IMR-90 (cell line): ENCODE measurements at regions not wholly inside any gene's neighbourhood (a gene's known extent, or its start where the extent isn't known, plus 50 kb on each side); places are given as distances from the start of the nearest gene placed in this dataset.
"Not testable (repeated sequence)": the region's sequence is repeated elsewhere in the genome, so short reads cannot be mapped to it uniquely, and the experiment has no call there.

Experiments
- ATAC-seq: fragments of 200-7000 bp; cut with Tn5 transposase; 2 replicates; pipeline ENCODE4 v1.9.1; 2020; ENCODE audit warnings: low read depth, mild to moderate bottlenecking, moderate library complexity
- BruUV-seq: library from RNA; stranded (reverse); fragments of 400-500 nt; replicated peaks from 2 replicates; lab custom pipeline; 2021; lab: Mats Ljungman, UMichigan
- CTCF ChIA-PET: fragments of 300-600 bp; formaldehyde crosslinking; extraction: SDS; loops from one replicate; lab custom pipeline; 2021; ENCODE audit warnings: antibody characterized with exemption; lab: Yijun Ruan, JAX
- POLR2A ChIA-PET: fragments of 300-600 bp; sonication (Branson Sonifier 250); formaldehyde crosslinking; loops from one replicate; lab custom pipeline; 2022; ENCODE audit warnings: antibody characterized with exemption; ENCODE audit not compliant: unreplicated experiment; lab: Charles Lee
- DNase-seq: peaks from one replicate; pipeline ENCODE4 v3.0.0; 2013
- H2AFZ ChIP-seq: replicated peaks from 2 replicates; pipeline ENCODE3; 2013; ENCODE audit warnings: low read length, mild to moderate bottlenecking; ENCODE audit not compliant: poor library complexity
- H2AK5ac ChIP-seq: 2 replicates; pipeline ENCODE4 v1.6.1; 2013; ENCODE audit warnings: low read depth, low read length, inconsistent platforms
- H2AK9ac ChIP-seq: replicated peaks from 2 replicates; pipeline ENCODE3; 2013; ENCODE audit warnings: mild to moderate bottlenecking, low read depth, low read length, moderate library complexity; ENCODE audit not compliant: poor library complexity
- H2BK120ac ChIP-seq: 2 replicates; pipeline ENCODE4 v1.6.1; 2013; ENCODE audit warnings: low read depth, low read length, inconsistent platforms
- H2BK15ac ChIP-seq: 3 replicates; pipeline ENCODE4 v1.6.1; 2013; ENCODE audit warnings: low read depth, low read length, inconsistent platforms
- H2BK20ac ChIP-seq: 2 replicates; pipeline ENCODE4 v1.6.1; 2013; ENCODE audit warnings: low read depth, mild to moderate bottlenecking, inconsistent platforms, low read length, moderate library complexity
- H2BK5ac ChIP-seq: 2 replicates; pipeline ENCODE4 v1.6.1; 2013; ENCODE audit warnings: mild to moderate bottlenecking, low read depth, low read length, inconsistent platforms; ENCODE audit not compliant: poor library complexity, severe bottlenecking
- H3K14ac ChIP-seq: replicated peaks from 2 replicates; pipeline ENCODE4 v1.6.1; 2013; ENCODE audit warnings: low read depth, low read length, inconsistent platforms
- H3K18ac ChIP-seq: 2 replicates; pipeline ENCODE4 v1.6.1; 2013; ENCODE audit warnings: low read depth, low read length, control low read depth
- H3K23ac ChIP-seq: 2 replicates; pipeline ENCODE4 v1.6.1; 2013; ENCODE audit warnings: low read depth, low read length, inconsistent platforms
- H3K27ac ChIP-seq: 2 replicates; pipeline ENCODE4 v1.5.1; 2013; ENCODE audit warnings: mild to moderate bottlenecking, control low read depth, low read length; ENCODE audit not compliant: insufficient read depth
- H3K27me3 ChIP-seq: 2 replicates; pipeline ENCODE4 v1.6.1; 2013; ENCODE audit warnings: low read length; ENCODE audit not compliant: control insufficient read depth, insufficient read depth
- H3K36me3 ChIP-seq: 2 replicates; pipeline ENCODE4 v1.6.1; 2013; ENCODE audit warnings: low read length, mixed read lengths; ENCODE audit not compliant: control insufficient read depth, insufficient read depth
- H3K4ac ChIP-seq: 2 replicates; pipeline ENCODE4 v1.6.1; 2013; ENCODE audit warnings: low read depth, low read length, inconsistent platforms
- H3K4me1 ChIP-seq: 2 replicates; pipeline ENCODE4 v1.6.1; 2013; ENCODE audit warnings: low read length, mixed read lengths; ENCODE audit not compliant: control insufficient read depth, insufficient read depth
- H3K4me2 ChIP-seq: 2 replicates; pipeline ENCODE4 v1.6.1; 2013; ENCODE audit warnings: low read depth, mild to moderate bottlenecking, control low read depth, low read length, moderate library complexity
- H3K4me3 ChIP-seq: 2 replicates; pipeline ENCODE4 v1.5.1; 2013; ENCODE audit warnings: low read depth, mild to moderate bottlenecking, control low read depth, low read length, moderate library complexity; ENCODE audit not compliant: insufficient read depth
- H3K56ac ChIP-seq: 2 replicates; pipeline ENCODE4 v1.6.1; 2013; ENCODE audit warnings: low read length, inconsistent platforms; ENCODE audit not compliant: insufficient read depth; ENCODE audit errors: extremely low read depth
- H3K79me1 ChIP-seq, 2 experiments: 2 replicates each; pipeline ENCODE4 v1.6.1; 2013; ENCODE audit warnings: low read length in 2 of 2, inconsistent platforms in 1 of 2, low read depth in 1 of 2
- H3K9ac ChIP-seq: 2 replicates; pipeline ENCODE4 v1.6.1; 2013; ENCODE audit warnings: low read depth, low read length, control low read depth
- H3K9me1 ChIP-seq: 2 replicates; pipeline ENCODE4 v1.6.1; 2013; ENCODE audit warnings: low read length, inconsistent platforms; ENCODE audit not compliant: insufficient read depth
- H3K9me3 ChIP-seq: 2 replicates; pipeline ENCODE4 v1.6.1; 2013; ENCODE audit warnings: low read length; ENCODE audit not compliant: control insufficient read depth, insufficient read depth
- H4K20me1 ChIP-seq: 2 replicates; pipeline ENCODE4 v1.6.1; 2013; ENCODE audit warnings: low read length, inconsistent platforms; ENCODE audit not compliant: insufficient read depth
- H4K5ac ChIP-seq: 2 replicates; pipeline ENCODE4 v1.6.1; 2013; ENCODE audit warnings: mild to moderate bottlenecking, low read depth, low read length, control low read depth
- H4K8ac ChIP-seq, 2 experiments: 2 replicates each; pipeline ENCODE4 v1.6.1; 2013; ENCODE audit warnings: low read depth in 2 of 2, low read length in 2 of 2, control low read depth in 1 of 2, inconsistent platforms in 1 of 2
- H4K91ac ChIP-seq: 2 replicates; pipeline ENCODE4 v1.6.1; 2013; ENCODE audit warnings: low read depth, low read length, inconsistent platforms; ENCODE audit not compliant: insufficient read depth
- BHLHE40 ChIP-seq: fragments of 150-350 bp; IDR thresholded peaks from 2 replicates; pipeline ENCODE4 v1.6.1; 2016; ENCODE audit warnings: mild to moderate bottlenecking, low read depth, low read length
- FOS ChIP-seq: fragments of 150-350 bp; IDR thresholded peaks from 2 replicates; pipeline ENCODE4 v1.6.1; 2016; ENCODE audit warnings: low read depth, low read length
- MAZ ChIP-seq: IDR thresholded peaks from 2 replicates; pipeline ENCODE4 v1.6.1; 2012; ENCODE audit warnings: low read depth, mild to moderate bottlenecking, low read length, improper control_type of control experiment, moderate library complexity, borderline replicate concordance
- RCOR1 ChIP-seq: IDR thresholded peaks from 2 replicates; pipeline ENCODE4 v1.6.1; 2012; ENCODE audit warnings: mild to moderate bottlenecking, low read length, improper control_type of control experiment; ENCODE audit not compliant: insufficient replicate concordance
- WGBS, 2 experiments: methylation state at CpG; one replicate each; pipeline versions ENCODE4 v1.1.5 to v1.1.7; 2013; ENCODE audit warnings: missing lambda C conversion rate in 2 of 2; ENCODE audit not compliant: insufficient read length in 1 of 2; ENCODE audit errors: extremely low coverage in 2 of 2; 5-methylcytosine and 5-hydroxymethylcytosine counted together
- dilution Hi-C: fragments of 300-500 bp; cut with HindIII; formaldehyde crosslinking; loops from one replicate; pipeline ENCODE4 v1.14.3; 2018; ENCODE audit warnings: low sequenced_read_pairs; ENCODE audit not compliant: unreplicated experiment
- in situ Hi-C: fragments of 300-500 bp; cut with MboI; formaldehyde crosslinking; loops from 3 replicates; pipeline ENCODE4 v1.14.3; 2019; ENCODE audit warnings: low sequenced_read_pairs, inconsistent platforms, mixed read lengths
- intact Hi-C: fragments of 100-400 bp; cut with micrococcal nuclease; formaldehyde crosslinking; loops from 2 replicates; pipeline ENCODE4 v1.10.0; 2022

DNA sequence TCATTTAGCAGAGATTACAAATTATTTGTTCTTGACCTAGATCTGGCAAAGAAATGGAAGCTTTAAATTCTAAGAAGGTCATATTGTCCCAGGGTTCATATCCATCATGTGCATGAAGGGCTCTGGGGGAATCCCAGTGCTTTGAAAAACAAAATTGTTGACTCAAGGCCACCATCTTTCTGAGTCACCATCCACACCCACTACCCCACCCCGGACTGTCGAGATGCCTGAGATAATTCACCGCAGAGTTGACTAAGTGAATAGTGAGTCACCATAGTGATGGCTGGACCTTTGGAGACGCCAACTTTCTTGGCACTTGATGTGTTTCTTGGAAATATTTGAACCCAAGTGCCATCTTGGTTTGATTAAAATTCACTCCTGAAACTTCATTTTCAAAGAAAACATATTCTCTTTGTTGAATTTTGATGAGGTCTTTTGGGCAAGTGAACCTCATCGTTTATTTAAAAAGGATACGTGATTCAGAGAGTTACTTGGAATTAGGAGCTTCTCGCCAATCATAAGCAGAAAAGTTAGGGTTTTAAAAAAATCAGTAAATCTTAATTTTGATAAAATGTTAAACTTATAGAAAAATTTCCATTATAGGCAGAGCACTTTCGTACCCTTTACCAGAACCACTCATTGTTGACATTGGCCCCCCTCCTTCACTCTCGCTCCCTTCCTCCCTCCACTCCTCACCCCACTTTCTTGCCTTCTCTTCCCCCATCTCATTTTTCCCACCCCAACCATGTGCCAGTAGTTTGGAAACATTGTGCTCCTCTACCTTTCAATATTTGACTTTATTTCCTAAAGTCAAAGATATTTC, 53.0 kb upstream of the LYZL2 start:
- TF ChIP-seq MAZ: peak; percentile 25; the same call in 1 of the 2 replicates
- TF ChIP-seq FOS: peak; percentile 97
- peak; percentile 38 for TF ChIP-seq RCOR1
- peak; percentile 65 for TF ChIP-seq BHLHE40
- H3K56ac ChIP-seq, H3K9me3 ChIP-seq, H3K36me3 ChIP-seq, H4K5ac ChIP-seq, H3K4ac ChIP-seq, H4K20me1 ChIP-seq, H4K8ac ChIP-seq, H2BK5ac ChIP-seq, H2BK15ac ChIP-seq, H3K18ac ChIP-seq, POLR2A ChIA-PET, H3K4me3 ChIP-seq, H2BK20ac ChIP-seq, H3K14ac ChIP-seq, intact Hi-C loops, H3K9ac ChIP-seq, H3K79me1 ChIP-seq, H3K27ac ChIP-seq, H4K91ac ChIP-seq, H3K9me1 ChIP-seq, H3K4me1 ChIP-seq, H2BK120ac ChIP-seq, dilution Hi-C loops, in situ Hi-C loops, H2AFZ ChIP-seq, BruUV-seq, H2AK5ac ChIP-seq, H3K4me2 ChIP-seq, H3K23ac ChIP-seq, H2AK9ac ChIP-seq: not testable (repeated sequence)
- CTCF ChIA-PET: interaction anchor here (1.4 to 2.1 kb wide), 2 partner anchors 11 to 27 kb away, joined by 3 to 9 read pairs; no protein-coding TSS in a partner anchor
- no CpG with 5 or more reads among the region's 9 CpGs for WGBS, 2 experiments
- ATAC-seq (peak; percentile 96), DNase-seq (peak; percentile 96)
- H3K27me3 ChIP-seq: peaks cover 13% of the 10 kb centered on the region
